Caco-2 (cell line): ENCODE measurements at regions not wholly inside any gene's neighbourhood (a gene's known extent, or its start where the extent isn't known, plus 50 kb on each side); places are given as distances from the start of the nearest gene placed in this dataset. TPM values are rescaled to one million over a fixed set of nuclear protein-coding genes. Genes with fewer than 3 reads are reported as not detected.

ENCODE experiments used
- BruUV-seq: library from RNA; stranded (reverse); fragments of 400-500 nt; replicated peaks from 2 replicates; lab custom pipeline; 2021; lab: Mats Ljungman, UMichigan
- CTCF ChIA-PET: fragments of 300-600 bp; sonication (Branson Sonifier 250); formaldehyde crosslinking; loops from one replicate; lab custom pipeline; 2022; ENCODE audit warnings: antibody characterized with exemption; lab: Charles Lee
- POLR2A ChIA-PET: fragments of 300-600 bp; sonication (Branson Sonifier 250); formaldehyde crosslinking; loops from one replicate; lab custom pipeline; 2022; ENCODE audit warnings: antibody characterized with exemption; lab: Charles Lee
- DNase-seq, 2 experiments: peaks; one replicate each; pipeline versions ENCODE4 v3.0.0 to v3.0.0-alpha.2; 2020 to 2022
- H3K27me3 ChIP-seq: replicated peaks from 2 replicates; pipeline ENCODE4 v1.6.0; 2011; ENCODE audit warnings: low read length; ENCODE audit not compliant: control insufficient read depth, insufficient read depth
- H3K36me3 ChIP-seq: 2 replicates; pipeline ENCODE4 v1.5.1; 2011; ENCODE audit warnings: low read length; ENCODE audit not compliant: control insufficient read depth, insufficient read depth
- H3K4me1 ChIP-seq: fragments of 250-450 bp; sonication (Bioruptor Pico); 2 replicates; pipeline ENCODE4 v1.5.1; 2020; ENCODE audit warnings: mild to moderate bottlenecking
- H3K4me3 ChIP-seq: 2 replicates; pipeline ENCODE4 v1.5.1; 2011; ENCODE audit warnings: low read depth, mild to moderate bottlenecking, control low read depth, low read length
- H3K9me3 ChIP-seq: fragments of 250-450 bp; sonication (Bioruptor Pico); 2 replicates; pipeline ENCODE4 v1.5.1; 2020; ENCODE audit warnings: mild to moderate bottlenecking, moderate library complexity
- H3K27ac Mint-ChIP-seq: one replicate; pipeline ENCODE4 v1.8.0; 2022; ENCODE audit warnings: mixed read lengths; ENCODE audit not compliant: unreplicated experiment
- H3K27me3 Mint-ChIP-seq: one replicate; pipeline ENCODE4 v1.8.0; 2022; ENCODE audit warnings: mixed read lengths; ENCODE audit not compliant: insufficient read depth, unreplicated experiment
- H3K36me3 Mint-ChIP-seq: one replicate; pipeline ENCODE4 v1.8.0; 2022; ENCODE audit warnings: mild to moderate bottlenecking, mixed read lengths; ENCODE audit not compliant: insufficient read depth, unreplicated experiment
- H3K4me1 Mint-ChIP-seq: one replicate; pipeline ENCODE4 v1.8.0; 2022; ENCODE audit warnings: low read depth, mixed read lengths; ENCODE audit not compliant: unreplicated experiment
- H3K4me3 Mint-ChIP-seq: one replicate; pipeline ENCODE4 v1.8.0; 2022; ENCODE audit warnings: mild to moderate bottlenecking, moderate library complexity, mixed read lengths; ENCODE audit not compliant: unreplicated experiment
- H3K9me3 Mint-ChIP-seq: one replicate; pipeline ENCODE4 v1.8.0; 2022; ENCODE audit warnings: mixed read lengths; ENCODE audit not compliant: unreplicated experiment
- intact Hi-C: fragments of 100-400 bp; cut with micrococcal nuclease; formaldehyde crosslinking; loops from one replicate; pipeline ENCODE4 v1.10.0; 2022; ENCODE audit not compliant: unreplicated experiment
- microRNA-seq: library from miRNA; unstranded; fragments of <30 nt; microRNA quantifications from one replicate; pipeline ENCODE4 v1.2.0, GENCODE V29; 2022
- TF ChIP-seq, protein P1 (sequence below), 2 experiments: fragments of 200-600 bp in 1 of 2; IDR thresholded peaks; 1 replicate in 1 of 2; 2 replicates in 1 of 2; pipeline versions ENCODE4 v1.5.1 to v1.8.0; 2011 to 2022; ENCODE audit warnings: antibody characterized with exemption in 1 of 2, control low read depth in 1 of 2, inconsistent platforms in 1 of 2, low read depth in 1 of 2, low read length in 1 of 2, mild to moderate bottlenecking in 1 of 2, moderate library complexity in 1 of 2; ENCODE audit not compliant: insufficient read depth in 1 of 2, severe bottlenecking in 1 of 2, unreplicated experiment in 1 of 2

DNA sequence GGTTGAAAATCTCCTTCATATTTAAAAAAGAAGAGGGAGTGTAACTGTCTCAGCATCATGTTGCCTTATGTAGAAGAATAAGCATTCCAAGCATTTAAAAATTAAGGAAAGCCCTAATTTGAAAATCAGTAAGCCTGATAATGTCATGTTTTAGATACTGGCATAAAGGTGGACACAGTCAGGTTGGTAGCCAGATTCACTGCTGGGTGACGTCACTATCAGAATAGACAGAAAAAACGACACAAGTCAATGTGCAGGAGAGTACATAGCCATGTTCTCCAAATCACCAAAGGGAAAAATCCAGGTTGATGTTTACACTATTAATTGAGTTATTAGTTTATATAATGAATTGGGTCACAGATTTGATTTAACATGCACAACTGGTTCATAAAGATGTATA is 50.8 kb upstream of the POU3F2 start:
- no peaks in the 10 kb centered on the region for H3K9me3 ChIP-seq
- ChIA-PET POLR2A (no interaction called here), CTCF (interaction anchor here (0.7 kb wide), 1 partner anchor 446 kb away, joined by 3 read pairs; no protein-coding TSS in a partner anchor)
- no peaks in the 10 kb centered on the region for H3K36me3 ChIP-seq
- TF ChIP-seq, protein P1, sequence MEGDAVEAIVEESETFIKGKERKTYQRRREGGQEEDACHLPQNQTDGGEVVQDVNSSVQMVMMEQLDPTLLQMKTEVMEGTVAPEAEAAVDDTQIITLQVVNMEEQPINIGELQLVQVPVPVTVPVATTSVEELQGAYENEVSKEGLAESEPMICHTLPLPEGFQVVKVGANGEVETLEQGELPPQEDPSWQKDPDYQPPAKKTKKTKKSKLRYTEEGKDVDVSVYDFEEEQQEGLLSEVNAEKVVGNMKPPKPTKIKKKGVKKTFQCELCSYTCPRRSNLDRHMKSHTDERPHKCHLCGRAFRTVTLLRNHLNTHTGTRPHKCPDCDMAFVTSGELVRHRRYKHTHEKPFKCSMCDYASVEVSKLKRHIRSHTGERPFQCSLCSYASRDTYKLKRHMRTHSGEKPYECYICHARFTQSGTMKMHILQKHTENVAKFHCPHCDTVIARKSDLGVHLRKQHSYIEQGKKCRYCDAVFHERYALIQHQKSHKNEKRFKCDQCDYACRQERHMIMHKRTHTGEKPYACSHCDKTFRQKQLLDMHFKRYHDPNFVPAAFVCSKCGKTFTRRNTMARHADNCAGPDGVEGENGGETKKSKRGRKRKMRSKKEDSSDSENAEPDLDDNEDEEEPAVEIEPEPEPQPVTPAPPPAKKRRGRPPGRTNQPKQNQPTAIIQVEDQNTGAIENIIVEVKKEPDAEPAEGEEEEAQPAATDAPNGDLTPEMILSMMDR (IDR thresholded peaks at IDR 0.05; ENCODE audit: insufficient read depth in 1 of 2, low read depth in 1 of 2, low read length in 1 of 2, severe bottlenecking in 1 of 2, unreplicated experiment in 1 of 2): no peak
- no peak overlapping the region for H3K4me3 ChIP-seq
- BruUV-seq: no TSS peak
- H3K27me3 ChIP-seq: no peaks in the 10 kb centered on the region
- H3K4me3 Mint-ChIP-seq: no peak overlapping the region
- no peaks in the 10 kb centered on the region for H3K36me3 Mint-ChIP-seq
- no peaks in the 10 kb centered on the region for H3K4me1 ChIP-seq
- intact Hi-C loops: no loop called here
- peaks cover 35% of the 10 kb centered on the region for H3K27me3 Mint-ChIP-seq
- peaks cover 8% of the 10 kb centered on the region for H3K4me1 Mint-ChIP-seq
- H3K27ac Mint-ChIP-seq: no peak overlapping the region
- DNase-seq: no peak
- no peaks in the 10 kb centered on the region for H3K9me3 Mint-ChIP-seq

Small RNAs in the stretch of these regions (microRNA-seq; reads per million reads assigned to microRNA genes)
- not detected for gene MIR2113
